ENCODE measurements at regions not wholly inside any gene's neighbourhood (a gene's known extent, or its start where the extent isn't known, plus 50 kb on each side); places are given as distances from the start of the nearest gene placed in this dataset.

- H3K4me1 Mint-ChIP-seq, result peaks cover 5% of the 10 kb centered on the region
- no peaks in the 10 kb centered on the region for H3K27me3 Mint-ChIP-seq (ENCODE audit: low read depth)
- no peak overlapping the region for H3K27ac Mint-ChIP-seq (ENCODE audit: unreplicated experiment)
- H3K9me3 Mint-ChIP-seq, result peaks cover 9% of the 10 kb centered on the region
- no peak for TF ChIP-seq CTCF (conservative IDR thresholded peaks at IDR 0.05)
- H3K36me3 Mint-ChIP-seq (ENCODE audit: low read depth), result peaks cover 4% of the 10 kb centered on the region
- no peak for DNase-seq (ENCODE audit: low read depth, low spot score)
- H3K4me3 Mint-ChIP-seq, result no peak overlapping the region
These were observed 76.9 kb downstream of the MAGEB10 start for GRCh38 chrX:27884654-27885053.

DNA sequence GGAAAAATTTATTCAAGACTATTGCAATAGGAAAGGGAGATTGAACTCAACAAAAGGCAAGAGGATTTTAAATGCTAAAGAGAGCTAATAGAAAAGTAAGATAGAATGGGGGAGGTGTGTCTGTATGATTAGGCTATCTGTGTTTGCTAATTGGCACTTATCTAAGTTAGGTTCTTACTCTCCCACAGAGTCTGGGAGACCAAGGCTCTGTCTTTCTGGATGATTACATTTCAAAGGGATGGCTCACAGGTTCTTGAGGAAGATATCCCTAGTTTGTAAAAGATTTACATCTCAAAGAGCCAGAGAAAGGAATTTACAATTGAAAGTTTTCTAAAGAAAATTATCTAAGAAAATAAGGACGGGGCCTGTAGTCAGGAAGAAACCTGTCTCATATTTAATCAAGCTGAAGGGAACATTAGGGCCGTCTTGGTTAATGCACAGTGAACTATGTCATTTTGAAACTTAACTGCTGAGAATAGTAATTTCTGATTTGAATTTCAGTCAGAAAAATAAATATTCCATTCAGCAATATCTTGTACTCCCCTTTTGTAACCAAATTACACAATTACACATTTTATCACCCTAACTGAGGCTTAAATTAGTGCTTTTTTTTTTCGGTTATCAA, 75.8 kb downstream of the MAGEB10 start:
- DNase-seq (ENCODE audit: low read depth, low spot score), result no peak
- Mint-ChIP-seq H3K9me3 (peaks cover 9% of the 10 kb centered on the region), H3K4me1 (peaks cover 5% of the 10 kb centered on the region), H3K27me3 (ENCODE audit: low read depth) (no peaks in the 10 kb centered on the region), H3K36me3 (ENCODE audit: low read depth) (peaks cover 4% of the 10 kb centered on the region), H3K4me3 (no peak overlapping the region), H3K27ac (ENCODE audit: unreplicated experiment) (no peak overlapping the region)
- no peak for TF ChIP-seq CTCF (conservative IDR thresholded peaks at IDR 0.05)

GRCh38 chrX:27882695-27883094, 74.9 kb downstream of the MAGEB10 start:
- H3K27me3 Mint-ChIP-seq (ENCODE audit: low read depth), result no peaks in the 10 kb centered on the region
- DNase-seq (ENCODE audit: low read depth, low spot score), result no peak
- no peak overlapping the region for H3K27ac Mint-ChIP-seq (ENCODE audit: unreplicated experiment)
- no peak for TF ChIP-seq CTCF (conservative IDR thresholded peaks at IDR 0.05)
- no peak overlapping the region for H3K4me3 Mint-ChIP-seq
- peaks cover 6% of the 10 kb centered on the region for H3K9me3 Mint-ChIP-seq
- H3K36me3 Mint-ChIP-seq (ENCODE audit: low read depth), result peaks cover 4% of the 10 kb centered on the region
- peaks cover 5% of the 10 kb centered on the region for H3K4me1 Mint-ChIP-seq

GRCh38 chrX:27878862-27879261, 71.1 kb downstream of the MAGEB10 start:
- Mint-ChIP-seq H3K4me1 (peaks cover 5% of the 10 kb centered on the region), H3K27ac (ENCODE audit: unreplicated experiment) (no peak overlapping the region), H3K9me3 (no peaks in the 10 kb centered on the region), H3K27me3 (ENCODE audit: low read depth) (no peaks in the 10 kb centered on the region), H3K36me3 (ENCODE audit: low read depth) (no peaks in the 10 kb centered on the region), H3K4me3 (no peak overlapping the region)
- DNase-seq (ENCODE audit: low read depth, low spot score), result no peak
- no peak for TF ChIP-seq CTCF (conservative IDR thresholded peaks at IDR 0.05)
